AG04449 (cell line): ENCODE measurements at regions not wholly inside any gene's neighbourhood (a gene's known extent, or its start where the extent isn't known, plus 50 kb on each side); places are given as distances from the start of the nearest gene placed in this dataset.

Experiments
- CTCF ChIA-PET: fragments of 350-600 bp; formaldehyde crosslinking; extraction: SDS; loops from one replicate; lab custom pipeline; 2021; ENCODE audit warnings: antibody characterized with exemption; lab: Yijun Ruan, JAX
- POLR2A ChIA-PET: fragments of 400-600, 350-600 bp; formaldehyde crosslinking; extraction: SDS; loops from one replicate; lab custom pipeline; 2020; ENCODE audit warnings: antibody characterized with exemption, inconsistent platforms; lab: Yijun Ruan, JAX
- DNase-seq: peaks from one replicate; pipeline ENCODE4 v3.0.0-alpha.2; 2010; ENCODE audit warnings: low read depth, low spot score
- H3K4me3 ChIP-seq: 2 replicates; pipeline ENCODE4 v1.5.1; 2011; ENCODE audit warnings: low read depth, mild to moderate bottlenecking, control low read depth, low read length
- TF ChIP-seq, protein P1 (sequence below): IDR thresholded peaks from one replicate; pipeline ENCODE4 v1.5.1; 2011; ENCODE audit warnings: mild to moderate bottlenecking, moderate library complexity, low read length, control low read depth, inconsistent platforms; ENCODE audit not compliant: insufficient read depth; ENCODE audit errors: missing control alignments

DNA sequence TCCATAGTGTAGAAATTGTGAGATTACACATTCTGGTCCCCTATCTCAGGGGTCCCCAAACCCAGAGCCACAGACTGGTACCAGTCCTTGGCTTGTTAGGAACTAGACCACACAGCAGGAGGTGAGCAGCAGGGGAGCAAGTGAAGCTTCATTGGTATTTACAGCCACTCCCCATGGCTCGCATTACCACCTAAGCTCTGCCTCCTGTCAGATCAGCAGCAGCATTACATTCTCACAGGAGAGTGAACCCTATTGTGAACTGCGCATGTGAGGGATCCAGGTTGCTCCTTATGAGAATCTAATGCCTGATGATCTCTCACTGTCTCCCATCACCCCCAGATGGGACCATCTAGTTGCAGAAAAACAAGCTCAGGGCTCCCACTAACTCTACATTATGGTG lies 229.7 kb upstream of the IRF2BP2 start:
- TF ChIP-seq, protein P1, sequence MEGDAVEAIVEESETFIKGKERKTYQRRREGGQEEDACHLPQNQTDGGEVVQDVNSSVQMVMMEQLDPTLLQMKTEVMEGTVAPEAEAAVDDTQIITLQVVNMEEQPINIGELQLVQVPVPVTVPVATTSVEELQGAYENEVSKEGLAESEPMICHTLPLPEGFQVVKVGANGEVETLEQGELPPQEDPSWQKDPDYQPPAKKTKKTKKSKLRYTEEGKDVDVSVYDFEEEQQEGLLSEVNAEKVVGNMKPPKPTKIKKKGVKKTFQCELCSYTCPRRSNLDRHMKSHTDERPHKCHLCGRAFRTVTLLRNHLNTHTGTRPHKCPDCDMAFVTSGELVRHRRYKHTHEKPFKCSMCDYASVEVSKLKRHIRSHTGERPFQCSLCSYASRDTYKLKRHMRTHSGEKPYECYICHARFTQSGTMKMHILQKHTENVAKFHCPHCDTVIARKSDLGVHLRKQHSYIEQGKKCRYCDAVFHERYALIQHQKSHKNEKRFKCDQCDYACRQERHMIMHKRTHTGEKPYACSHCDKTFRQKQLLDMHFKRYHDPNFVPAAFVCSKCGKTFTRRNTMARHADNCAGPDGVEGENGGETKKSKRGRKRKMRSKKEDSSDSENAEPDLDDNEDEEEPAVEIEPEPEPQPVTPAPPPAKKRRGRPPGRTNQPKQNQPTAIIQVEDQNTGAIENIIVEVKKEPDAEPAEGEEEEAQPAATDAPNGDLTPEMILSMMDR: no peak
- no peak for DNase-seq
- no peak overlapping the region for H3K4me3 ChIP-seq
- CTCF ChIA-PET: no interaction called here
- POLR2A ChIA-PET: interaction anchor here (0.8 kb wide), 1 partner anchor 116 kb away, joined by 4 read pairs; no protein-coding TSS in a partner anchor

DNA sequence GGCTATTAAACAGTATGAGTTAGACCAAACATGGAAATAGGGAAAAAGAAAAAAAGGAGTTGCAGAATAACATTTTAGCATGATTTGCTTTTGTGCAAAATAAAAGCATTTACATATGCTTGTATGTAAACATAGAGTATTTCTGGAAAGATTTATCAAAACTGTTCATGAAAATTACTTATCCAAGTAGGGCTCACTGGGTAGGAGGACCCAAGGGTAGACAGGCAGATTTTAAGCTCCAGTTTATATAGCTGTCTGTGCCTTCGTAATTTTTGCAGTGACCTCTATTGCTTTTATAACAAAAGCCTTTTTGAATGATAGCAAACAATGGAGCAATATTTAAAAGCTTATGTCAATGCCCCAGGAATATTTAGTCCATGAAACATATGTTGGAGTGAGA lies 228.8 kb upstream of the IRF2BP2 start:
- ChIA-PET POLR2A (no interaction called here), CTCF (interaction anchor here (0.9 kb wide), 1 partner anchor 352 kb away, joined by 3 read pairs; no protein-coding TSS in a partner anchor)
- TF ChIP-seq, protein P1: no peak
- DNase-seq: no peak
- H3K4me3 ChIP-seq: no peak overlapping the region

- DNase-seq: no peak
- ChIA-PET POLR2A (no interaction called here), CTCF (no interaction called here)
- no peak overlapping the region for H3K4me3 ChIP-seq
- TF ChIP-seq, protein P1: no peak
Observed at GRCh38 chr1:234838182-234838581, 228.2 kb upstream of the IRF2BP2 start.

- no peak overlapping the region for H3K4me3 ChIP-seq
- TF ChIP-seq, protein P1: no peak
- ChIA-PET POLR2A (no interaction called here), CTCF (no interaction called here)
- no peak for DNase-seq
Observed at GRCh38 chr1:234837713-234838112, 227.7 kb upstream of the IRF2BP2 start.

- ChIA-PET CTCF (no interaction called here), POLR2A (no interaction called here)
- H3K4me3 ChIP-seq: no peak overlapping the region
- no peak for DNase-seq
- TF ChIP-seq, protein P1: no peak
Observed at GRCh38 chr1:234836776-234837357, 226.9 kb upstream of the IRF2BP2 start.

DNA sequence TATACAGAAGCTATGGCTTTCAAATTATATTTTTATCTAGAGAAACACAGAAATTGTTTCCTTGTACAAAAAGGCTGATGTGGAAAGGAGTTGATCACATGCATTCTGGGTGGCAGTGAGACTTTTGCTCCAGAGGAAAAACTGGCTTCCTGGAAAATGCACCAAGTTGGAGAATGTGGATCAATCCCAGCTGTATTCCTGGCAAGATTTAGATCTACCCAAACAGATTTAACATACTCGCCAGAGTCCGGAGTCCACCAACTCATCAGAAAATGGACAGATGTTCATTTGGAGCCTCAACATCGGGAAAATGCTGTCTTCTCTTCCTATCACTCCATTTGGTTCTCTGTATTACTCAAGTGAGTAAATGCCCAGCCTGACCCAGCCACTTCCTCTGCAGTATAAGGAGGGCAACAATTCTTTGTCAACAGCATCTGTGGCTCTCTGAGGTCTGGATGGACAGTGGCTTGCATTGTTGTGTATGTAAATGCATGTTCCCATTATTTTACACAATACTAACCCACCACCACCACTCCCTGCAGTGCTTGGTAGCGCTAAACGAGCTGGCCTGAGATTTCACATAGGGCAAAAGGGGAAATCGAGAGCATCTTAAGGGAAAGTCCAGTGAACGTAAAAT lies 226.2 kb upstream of the IRF2BP2 start:
- DNase-seq: no peak
- ChIA-PET POLR2A (no interaction called here), CTCF (no interaction called here)
- H3K4me3 ChIP-seq: no peak overlapping the region
- TF ChIP-seq, protein P1: no peak
